Superior temporal gyrus (tissue), 1 donor: ENCODE measurements at regions not wholly inside any gene's neighbourhood (a gene's known extent, or its start where the extent isn't known, plus 50 kb on each side); places are given as distances from the start of the nearest gene placed in this dataset.
"Not testable (repeated sequence)": the region's sequence is repeated elsewhere in the genome, so short reads cannot be mapped to it uniquely, and the experiment has no call there.

Experiments used
- DNase-seq: peaks from one replicate; pipeline ENCODE4 v3.0.0-alpha.2; 2016; ENCODE audit errors: extremely low spot score

- peak; percentile 84 for DNase-seq
Measured at GRCh38 chr2:34831096-34831495, 1232.0 kb upstream of the FAM98A start.

- no peak for DNase-seq
Measured at GRCh38 chr2:34828481-34828880, 1229.4 kb upstream of the FAM98A start.

GRCh38 chr2:34827398-34827797 is 1228.3 kb upstream of the FAM98A start:
- DNase-seq: no peak

GRCh38 chr2:34825686-34826085 is 1226.6 kb upstream of the FAM98A start:
- DNase-seq: no peak

GRCh38 chr2:34822616-34823015 is 1223.5 kb upstream of the FAM98A start:
- DNase-seq: no peak

GRCh38 chr2:34815052-34815741 is 1216.1 kb upstream of the FAM98A start:
- peak; percentile 11 for DNase-seq

- no peak for DNase-seq
Measured at GRCh38 chr2:34810456-34810855, 1211.4 kb upstream of the FAM98A start.

- peak; percentile 61 for DNase-seq
Measured at GRCh38 chr2:34808426-34808825, 1209.3 kb upstream of the FAM98A start.

- DNase-seq: peak; percentile 6
Measured at GRCh38 chr2:34806891-34807290, 1207.8 kb upstream of the FAM98A start.

GRCh38 chr2:34806396-34806795 is 1207.3 kb upstream of the FAM98A start:
- peak; percentile 4 for DNase-seq

- DNase-seq: peak; percentile 8
Measured at GRCh38 chr2:34799556-34799955, 1200.5 kb upstream of the FAM98A start.

- DNase-seq: not testable (repeated sequence)
Measured at GRCh38 chr2:34795586-34795985, 1196.5 kb upstream of the FAM98A start.

- no peak for DNase-seq
Measured at GRCh38 chr2:34789169-34789568, 1190.1 kb upstream of the FAM98A start.

GRCh38 chr2:34787341-34787740 is 1188.2 kb upstream of the FAM98A start:
- no peak for DNase-seq

- DNase-seq: peak; percentile 51
Measured at GRCh38 chr2:34785206-34785785, 1186.2 kb upstream of the FAM98A start.

GRCh38 chr2:34784701-34785100 is 1185.6 kb upstream of the FAM98A start:
- DNase-seq: no peak

- not testable (repeated sequence) for DNase-seq
Measured at GRCh38 chr2:34750742-34751141, 1151.6 kb upstream of the FAM98A start.

GRCh38 chr2:34747643-34748042 is 1148.5 kb upstream of the FAM98A start:
- DNase-seq: no peak

GRCh38 chr2:34738691-34739090 is 1139.6 kb upstream of the FAM98A start:
- DNase-seq: no peak

- DNase-seq: no peak
Measured at GRCh38 chr2:34737146-34737545, 1138.0 kb upstream of the FAM98A start.

GRCh38 chr2:34736482-34736881 is 1137.4 kb upstream of the FAM98A start:
- no peak for DNase-seq

- no peak for DNase-seq
Measured at GRCh38 chr2:34734662-34735061, 1135.6 kb upstream of the FAM98A start.

- no peak for DNase-seq
Measured at GRCh38 chr2:34734042-34734441, 1134.9 kb upstream of the FAM98A start.

GRCh38 chr2:34731292-34731691 is 1132.2 kb upstream of the FAM98A start:
- no peak for DNase-seq
